Trophoblast cell (in vitro differentiated cells and primary cell): ENCODE measurements at regions not wholly inside any gene's neighbourhood (a gene's known extent, or its start where the extent isn't known, plus 50 kb on each side); places are given as distances from the start of the nearest gene placed in this dataset.

Experiments used
- DNase-seq, 2 donors: peaks; one replicate each; pipeline ENCODE4 v3.0.0-alpha.2; 2016
- H2AFZ ChIP-seq: 2 replicates; pipeline ENCODE4 v1.6.1; 2013; ENCODE audit warnings: low read length, moderate library complexity, mild to moderate bottlenecking; ENCODE audit not compliant: insufficient read depth, poor library complexity
- H2AK5ac ChIP-seq: 2 replicates; pipeline ENCODE4 v1.6.1; 2013; ENCODE audit warnings: mild to moderate bottlenecking, low read length
- H2BK120ac ChIP-seq: 2 replicates; pipeline ENCODE4 v1.6.1; 2013; ENCODE audit warnings: low read length, mild to moderate bottlenecking, moderate library complexity; ENCODE audit not compliant: insufficient read depth, poor library complexity
- H2BK12ac ChIP-seq: 2 replicates; pipeline ENCODE4 v1.6.1; 2013; ENCODE audit warnings: mild to moderate bottlenecking, low read length, moderate library complexity
- H2BK5ac ChIP-seq: 2 replicates; pipeline ENCODE4 v1.6.1; 2013; ENCODE audit warnings: low read length, low read depth, moderate library complexity, mild to moderate bottlenecking; ENCODE audit not compliant: poor library complexity
- H3K14ac ChIP-seq: 2 replicates; pipeline ENCODE4 v1.6.1; 2013; ENCODE audit warnings: mild to moderate bottlenecking, low read length
- H3K18ac ChIP-seq: 2 replicates; pipeline ENCODE4 v1.6.1; 2013; ENCODE audit warnings: mild to moderate bottlenecking, low read length
- H3K23ac ChIP-seq: 2 replicates; pipeline ENCODE4 v1.6.1; 2013; ENCODE audit warnings: low read length
- H3K27ac ChIP-seq: 2 replicates; pipeline ENCODE4 v1.5.1; 2013; ENCODE audit warnings: low read depth, mild to moderate bottlenecking, inconsistent platforms, low read length, moderate library complexity
- H3K27me3 ChIP-seq: 2 replicates; pipeline ENCODE4 v1.6.1; 2013; ENCODE audit warnings: inconsistent platforms, mild to moderate bottlenecking, low read length, moderate library complexity; ENCODE audit not compliant: insufficient read depth
- H3K36me3 ChIP-seq, 2 experiments: 1 replicate in 1 of 2; 2 replicates in 1 of 2; pipeline ENCODE4 v1.6.1; 2013; ENCODE audit warnings: low read length in 2 of 2, mild to moderate bottlenecking in 2 of 2, moderate library complexity in 1 of 2; ENCODE audit not compliant: insufficient read depth in 2 of 2, control insufficient read depth in 1 of 2
- H3K4ac ChIP-seq: 2 replicates; pipeline ENCODE4 v1.6.1; 2013; ENCODE audit warnings: low read depth, mild to moderate bottlenecking, low read length, moderate library complexity
- H3K4me1 ChIP-seq, 2 experiments: 1 replicate in 1 of 2; 2 replicates in 1 of 2; pipeline ENCODE4 v1.6.1; 2013; ENCODE audit warnings: low read length in 2 of 2, mild to moderate bottlenecking in 2 of 2, moderate library complexity in 1 of 2; ENCODE audit not compliant: insufficient read depth in 2 of 2, control insufficient read depth in 1 of 2
- H3K4me2 ChIP-seq: 2 replicates; pipeline ENCODE4 v1.6.1; 2013; ENCODE audit warnings: inconsistent platforms, mild to moderate bottlenecking, low read length, moderate library complexity
- H3K4me3 ChIP-seq: 2 replicates; pipeline ENCODE4 v1.5.1; 2013; ENCODE audit warnings: mild to moderate bottlenecking, low read depth, low read length, inconsistent platforms
- H3K79me1 ChIP-seq: one replicate; pipeline ENCODE4 v1.6.1; 2013; ENCODE audit warnings: low read length
- H3K79me2 ChIP-seq: 2 replicates; pipeline ENCODE4 v1.6.1; 2013; ENCODE audit warnings: low read length, mild to moderate bottlenecking; ENCODE audit not compliant: control insufficient read depth, insufficient read depth, poor library complexity
- H3K9ac ChIP-seq: 2 replicates; pipeline ENCODE4 v1.6.1; 2013; ENCODE audit warnings: mild to moderate bottlenecking, low read length
- H3K9me3 ChIP-seq: 2 replicates; pipeline ENCODE4 v1.6.1; 2013; ENCODE audit warnings: low read depth, mild to moderate bottlenecking, control low read depth, inconsistent platforms, low read length; ENCODE audit not compliant: insufficient read depth
- H4K12ac ChIP-seq: 2 replicates; pipeline ENCODE4 v1.6.1; 2013; ENCODE audit warnings: low read depth, mild to moderate bottlenecking, low read length, moderate library complexity
- H4K8ac ChIP-seq: 2 replicates; pipeline ENCODE4 v1.6.1; 2013; ENCODE audit warnings: low read depth, mild to moderate bottlenecking, low read length, moderate library complexity
- H4K91ac ChIP-seq: one replicate; pipeline ENCODE4 v1.6.1; 2013; ENCODE audit warnings: low read depth, mild to moderate bottlenecking, low read length, moderate library complexity
- WGBS: extraction: QIAGEN DNeasy Blood & Tissue Kit; methylation state at CpG from one replicate; pipeline ENCODE4 v1.1.7; 2013; ENCODE audit warnings: missing lambda C conversion rate; ENCODE audit not compliant: insufficient read length, insufficient coverage; ENCODE audit errors: extremely low coverage; 5-methylcytosine and 5-hydroxymethylcytosine counted together

DNA sequence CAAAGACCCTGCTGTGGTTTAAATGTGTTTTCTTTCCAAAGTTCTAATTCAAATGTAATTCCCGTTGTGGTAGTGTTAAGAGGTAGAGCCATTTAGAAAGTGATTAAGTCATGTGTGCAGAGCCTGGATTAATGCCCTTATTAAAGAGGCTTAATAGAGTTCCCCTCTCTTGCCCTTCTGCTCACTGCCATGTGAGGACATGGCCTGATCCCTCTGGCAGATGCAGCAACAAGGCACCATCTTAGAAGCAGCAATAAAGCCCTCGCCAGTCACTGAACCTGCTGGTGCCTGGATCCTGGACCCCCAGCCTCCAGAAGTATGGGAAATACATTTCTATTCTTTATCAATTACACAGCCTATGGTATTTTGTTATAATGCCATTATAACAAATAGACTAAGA, 485.2 kb downstream of the DCDC2C start:
- Histone ChIP-seq H3K18ac (no peak overlapping the region), H3K14ac (no peak overlapping the region), H4K12ac (no peak overlapping the region), H2BK5ac (no peak overlapping the region), H3K4me1 (no peaks in the 10 kb centered on the region), H2BK120ac (no peak overlapping the region), H3K36me3 (no peaks in the 10 kb centered on the region), H3K9ac (no peak overlapping the region), H3K23ac (no peak overlapping the region), H3K4me2 (no peak overlapping the region), H3K79me2 (no peaks in the 10 kb centered on the region), H4K91ac (no peak overlapping the region), H2AFZ (no peak overlapping the region), H4K8ac (no peak overlapping the region), H2BK12ac (no peak overlapping the region), H3K27ac (no peak overlapping the region), H2AK5ac (no peak overlapping the region), H3K27me3 (no peaks in the 10 kb centered on the region), H3K79me1 (no peaks in the 10 kb centered on the region), H3K4me3 (no peak overlapping the region), H3K9me3 (peaks cover 4% of the 10 kb centered on the region), H3K4ac (no peak overlapping the region)
- WGBS: no CpG with 5 or more reads among the region's 2 CpGs
- DNase-seq: no peak

- H3K4me3 ChIP-seq: no peak overlapping the region
- no peaks in the 10 kb centered on the region for H3K36me3 ChIP-seq
- H2BK5ac ChIP-seq: no peak overlapping the region
- no peak overlapping the region for H4K91ac ChIP-seq
- H3K18ac ChIP-seq: no peak overlapping the region
- H3K4me2 ChIP-seq: no peak overlapping the region
- no peak overlapping the region for H3K27ac ChIP-seq
- H2AK5ac ChIP-seq: no peak overlapping the region
- H3K23ac ChIP-seq: no peak overlapping the region
- no CpG with 5 or more reads among the region's 5 CpGs for WGBS
- H2AFZ ChIP-seq: no peak overlapping the region
- no peaks in the 10 kb centered on the region for H3K4me1 ChIP-seq
- H3K79me2 ChIP-seq: no peaks in the 10 kb centered on the region
- no peak overlapping the region for H4K12ac ChIP-seq
- no peak overlapping the region for H2BK120ac ChIP-seq
- H2BK12ac ChIP-seq: no peak overlapping the region
- H3K9ac ChIP-seq: no peak overlapping the region
- no peaks in the 10 kb centered on the region for H3K79me1 ChIP-seq
- H4K8ac ChIP-seq: no peak overlapping the region
- H3K27me3 ChIP-seq: no peaks in the 10 kb centered on the region
- H3K4ac ChIP-seq: no peak overlapping the region
- no peak overlapping the region for H3K14ac ChIP-seq
- peaks cover 4% of the 10 kb centered on the region for H3K9me3 ChIP-seq
- peak; percentile 8 to 28 for DNase-seq
Observed at GRCh38 chr2:4190548-4190947, 487.2 kb downstream of the DCDC2C start.

DNA sequence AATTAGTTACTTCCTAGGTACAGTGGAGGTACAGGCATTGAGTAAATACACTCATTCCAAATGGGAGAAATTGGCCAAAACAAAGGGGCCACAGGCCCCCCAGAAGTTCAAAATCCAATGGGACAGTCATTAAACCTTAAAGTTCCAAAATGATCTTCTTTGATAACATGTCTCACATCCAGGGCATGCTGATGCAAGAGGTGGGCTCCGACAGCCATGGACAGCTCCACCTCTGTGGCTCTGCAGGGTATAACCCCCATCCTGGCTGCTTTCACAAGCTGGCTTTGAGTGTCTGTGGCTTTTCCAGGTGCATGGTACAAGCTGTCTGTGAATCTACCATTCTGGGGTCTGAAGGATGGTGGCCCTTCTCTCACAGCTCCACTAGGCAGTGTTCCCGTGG, 488.7 kb downstream of the DCDC2C start:
- H3K9ac ChIP-seq: no peak overlapping the region
- no peak overlapping the region for H2AK5ac ChIP-seq
- no peak overlapping the region for H4K91ac ChIP-seq
- H3K27ac ChIP-seq: no peak overlapping the region
- no peaks in the 10 kb centered on the region for H3K36me3 ChIP-seq
- no peaks in the 10 kb centered on the region for H3K79me2 ChIP-seq
- no peak overlapping the region for H3K4ac ChIP-seq
- H3K18ac ChIP-seq: no peak overlapping the region
- no peak overlapping the region for H3K4me2 ChIP-seq
- no peak overlapping the region for H3K4me3 ChIP-seq
- no peak for DNase-seq
- H3K23ac ChIP-seq: no peak overlapping the region
- WGBS: no CpG with 5 or more reads among the region's 2 CpGs
- H3K27me3 ChIP-seq: no peaks in the 10 kb centered on the region
- no peak overlapping the region for H2BK12ac ChIP-seq
- no peaks in the 10 kb centered on the region for H3K4me1 ChIP-seq
- peaks cover 6% of the 10 kb centered on the region for H3K9me3 ChIP-seq
- H4K12ac ChIP-seq: no peak overlapping the region
- H3K79me1 ChIP-seq: no peaks in the 10 kb centered on the region
- no peak overlapping the region for H2BK120ac ChIP-seq
- H3K14ac ChIP-seq: no peak overlapping the region
- H2AFZ ChIP-seq: no peak overlapping the region
- no peak overlapping the region for H2BK5ac ChIP-seq
- no peak overlapping the region for H4K8ac ChIP-seq

DNA sequence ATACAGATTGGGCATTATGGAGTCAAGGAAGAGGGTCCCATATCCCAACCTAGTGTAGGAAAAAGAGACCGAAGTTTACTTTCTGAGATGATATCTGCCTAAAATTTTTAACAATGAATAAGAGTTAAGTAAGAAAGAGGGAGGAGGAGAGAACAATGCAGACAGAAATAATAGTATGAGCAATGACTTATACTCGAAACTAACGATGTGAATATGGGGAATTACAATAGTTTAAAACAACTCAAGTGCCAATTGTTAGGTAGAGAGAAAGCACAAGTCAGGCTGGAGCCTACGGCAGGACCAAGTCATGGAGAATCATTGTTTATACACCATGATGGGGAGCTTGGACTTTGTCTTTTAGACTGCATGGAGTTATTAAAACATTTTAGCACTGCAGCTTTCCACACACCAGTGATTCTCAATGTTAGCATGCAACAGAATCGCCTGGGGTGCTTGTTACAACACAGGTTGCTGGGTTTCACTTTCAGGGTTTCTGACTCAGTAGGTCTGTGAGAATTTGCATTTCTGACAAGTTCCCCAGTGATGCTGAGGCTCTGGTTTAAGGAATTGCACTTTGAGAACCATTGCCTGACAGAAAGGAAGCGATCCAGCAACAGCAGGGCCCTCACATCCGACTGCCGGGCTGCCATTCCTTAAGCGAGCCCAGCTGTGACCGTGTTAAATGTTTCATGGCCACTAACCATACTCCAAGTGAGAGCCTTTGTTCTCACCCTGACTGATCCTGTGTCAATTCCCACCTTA, 511.2 kb downstream of the DCDC2C start:
- Histone ChIP-seq H3K23ac (no peak overlapping the region), H3K9me3 (no peaks in the 10 kb centered on the region), H3K4ac (no peak overlapping the region), H3K4me2 (no peak overlapping the region), H3K4me3 (no peak overlapping the region), H3K36me3 (no peaks in the 10 kb centered on the region), H3K79me2 (no peaks in the 10 kb centered on the region), H3K79me1 (no peaks in the 10 kb centered on the region), H4K91ac (no peak overlapping the region), H4K8ac (no peak overlapping the region), H2BK5ac (no peak overlapping the region), H3K27ac (no peak overlapping the region), H3K14ac (no peak overlapping the region), H3K18ac (no peak overlapping the region), H2AFZ (no peak overlapping the region), H2BK12ac (no peak overlapping the region), H3K4me1 (no peaks in the 10 kb centered on the region), H4K12ac (no peak overlapping the region), H2BK120ac (no peak overlapping the region), H3K9ac (no peak overlapping the region), H3K27me3 (no peaks in the 10 kb centered on the region), H2AK5ac (no peak overlapping the region)
- no CpG with 5 or more reads among the region's 10 CpGs for WGBS
- peak; percentile 2 to 16 for DNase-seq
